ENCODE measurements at regions not wholly inside any gene's neighbourhood (a gene's known extent, or its start where the extent isn't known, plus 50 kb on each side); places are given as distances from the start of the nearest gene placed in this dataset.

DNA sequence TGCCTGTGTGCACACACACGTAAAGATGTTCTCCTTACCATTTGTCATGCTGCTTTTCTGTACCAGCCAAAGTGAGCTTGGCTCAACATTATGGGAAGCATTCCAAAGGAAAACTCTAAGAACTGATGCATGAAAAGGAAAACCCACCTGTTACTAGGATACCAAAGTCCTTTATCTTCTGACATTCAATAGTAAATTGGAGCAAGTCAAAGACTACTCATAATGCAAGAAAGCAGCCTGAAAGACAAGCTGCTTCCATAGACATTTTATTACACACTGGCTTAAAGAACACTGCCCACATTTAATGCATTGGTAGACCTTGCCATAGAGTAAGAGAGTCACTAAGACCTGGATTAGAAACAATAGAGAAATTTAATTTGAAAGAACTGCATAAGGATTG lies 159.0 kb downstream of the LRIG3 start:
- TF ChIP-seq, protein P1, sequence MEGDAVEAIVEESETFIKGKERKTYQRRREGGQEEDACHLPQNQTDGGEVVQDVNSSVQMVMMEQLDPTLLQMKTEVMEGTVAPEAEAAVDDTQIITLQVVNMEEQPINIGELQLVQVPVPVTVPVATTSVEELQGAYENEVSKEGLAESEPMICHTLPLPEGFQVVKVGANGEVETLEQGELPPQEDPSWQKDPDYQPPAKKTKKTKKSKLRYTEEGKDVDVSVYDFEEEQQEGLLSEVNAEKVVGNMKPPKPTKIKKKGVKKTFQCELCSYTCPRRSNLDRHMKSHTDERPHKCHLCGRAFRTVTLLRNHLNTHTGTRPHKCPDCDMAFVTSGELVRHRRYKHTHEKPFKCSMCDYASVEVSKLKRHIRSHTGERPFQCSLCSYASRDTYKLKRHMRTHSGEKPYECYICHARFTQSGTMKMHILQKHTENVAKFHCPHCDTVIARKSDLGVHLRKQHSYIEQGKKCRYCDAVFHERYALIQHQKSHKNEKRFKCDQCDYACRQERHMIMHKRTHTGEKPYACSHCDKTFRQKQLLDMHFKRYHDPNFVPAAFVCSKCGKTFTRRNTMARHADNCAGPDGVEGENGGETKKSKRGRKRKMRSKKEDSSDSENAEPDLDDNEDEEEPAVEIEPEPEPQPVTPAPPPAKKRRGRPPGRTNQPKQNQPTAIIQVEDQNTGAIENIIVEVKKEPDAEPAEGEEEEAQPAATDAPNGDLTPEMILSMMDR (IDR thresholded peaks at IDR 0.05; ENCODE audit: low read depth, low read length): no peak
- TF ChIP-seq EZH2phosphoT487 (IDR thresholded peaks at IDR 0.05; ENCODE audit: low read depth): no peak
